ENCODE measurements at regions not wholly inside any gene's neighbourhood (a gene's known extent, or its start where the extent isn't known, plus 50 kb on each side); places are given as distances from the start of the nearest gene placed in this dataset.
"Not testable (repeated sequence)": the region's sequence is repeated elsewhere in the genome, so short reads cannot be mapped to it uniquely, and the experiment has no call there.

- DNase-seq: no peak
These were observed 133.5 kb downstream of the GPX5 start for GRCh38 chr6:28659250-28659566.

GRCh38 chr6:28661097-28661713 is 135.5 kb downstream of the GPX5 start:
- DNase-seq: no peak

- DNase-seq: no peak
These were observed 139.3 kb downstream of the GPX5 start for GRCh38 chr6:28664870-28665396.

GRCh38 chr6:28673417-28673786 is 147.7 kb downstream of the GPX5 start:
- no peak for DNase-seq

GRCh38 chr6:28673787-28674671 is 148.3 kb downstream of the GPX5 start:
- no peak for DNase-seq

- no peak for DNase-seq
These were observed 149.9 kb downstream of the GPX5 start for GRCh38 chr6:28675600-28675999.

GRCh38 chr6:28682542-28682941 is 156.9 kb downstream of the GPX5 start:
- no peak for DNase-seq

- DNase-seq: not testable (repeated sequence)
These were observed 157.4 kb downstream of the GPX5 start for GRCh38 chr6:28682956-28683685.

GRCh38 chr6:28683945-28684538 is 158.4 kb downstream of the GPX5 start:
- DNase-seq: peak; percentile 14

GRCh38 chr6:28685960-28686359 is 160.3 kb downstream of the GPX5 start:
- not testable (repeated sequence) for DNase-seq

GRCh38 chr6:28686446-28687027 is 160.9 kb downstream of the GPX5 start:
- DNase-seq: peak; percentile 40

- not testable (repeated sequence) for DNase-seq
These were observed 161.8 kb downstream of the GPX5 start for GRCh38 chr6:28687309-28687981.

GRCh38 chr6:28691991-28692390 is 166.3 kb downstream of the GPX5 start:
- not testable (repeated sequence) for DNase-seq

- no peak for DNase-seq
These were observed 167.5 kb downstream of the GPX5 start for GRCh38 chr6:28693033-28693750.

- DNase-seq: no peak
These were observed 168.2 kb downstream of the GPX5 start for GRCh38 chr6:28693751-28694443.

- no peak for DNase-seq
These were observed 170.0 kb downstream of the GPX5 start for GRCh38 chr6:28695715-28696114.

- DNase-seq: no peak
These were observed 170.5 kb downstream of the GPX5 start for GRCh38 chr6:28696167-28696566.

- DNase-seq: no peak
These were observed 171.0 kb downstream of the GPX5 start for GRCh38 chr6:28696682-28697081.

- no peak for DNase-seq
These were observed 182.0 kb downstream of the GPX5 start for GRCh38 chr6:28707387-28708282.

Measured in NCI-H1436 (cell line).